ENCODE measurements at regions not wholly inside any gene's neighbourhood (a gene's known extent, or its start where the extent isn't known, plus 50 kb on each side); places are given as distances from the start of the nearest gene placed in this dataset.

DNA sequence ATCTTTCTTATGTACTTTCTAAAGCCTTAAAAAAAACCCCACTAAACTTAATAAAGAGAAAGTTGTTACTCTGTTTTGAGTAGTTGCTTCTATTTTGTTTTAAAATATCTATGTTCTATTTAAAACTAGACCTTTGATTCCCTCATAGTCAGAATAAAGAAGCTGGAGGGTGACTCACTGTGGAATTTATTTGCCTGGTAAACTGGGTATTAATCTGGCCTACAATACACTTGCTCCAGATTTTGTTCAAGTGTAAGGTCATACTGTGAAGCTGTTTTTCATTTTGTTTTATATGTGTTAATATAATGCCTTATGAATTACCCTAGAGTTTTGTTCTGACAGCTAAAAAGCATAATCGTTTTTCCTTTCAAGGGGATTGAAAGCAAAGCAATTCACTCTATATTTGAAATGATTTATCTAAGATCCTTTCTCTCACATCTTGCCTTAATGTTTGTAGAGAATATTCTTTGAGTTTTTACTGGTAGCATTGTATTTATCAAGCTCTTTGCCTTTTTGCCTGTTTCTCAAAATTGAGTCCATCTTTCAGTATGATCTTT lies 277.4 kb upstream of the PITX2 start:
- DNase-seq: no peak

DNA sequence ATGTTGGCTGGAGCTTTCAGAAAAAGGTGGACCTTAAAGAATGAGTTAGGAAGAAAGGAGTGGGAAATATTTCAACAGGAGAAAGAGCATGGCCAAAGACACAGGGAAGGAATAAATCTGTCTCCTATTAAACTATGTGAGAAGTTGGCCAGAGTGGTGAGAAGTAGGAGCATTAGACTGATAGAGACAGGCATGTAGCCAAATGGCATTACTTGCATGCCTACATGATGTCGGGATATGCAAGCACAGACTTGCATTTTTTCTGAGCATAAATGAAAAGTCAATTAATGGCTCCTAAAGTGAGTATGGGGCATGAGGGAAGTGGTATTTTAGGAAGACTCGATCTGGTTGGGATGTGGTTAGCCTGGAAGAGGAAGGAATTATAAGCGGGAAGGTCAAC lies 279.6 kb upstream of the PITX2 start:
- no peak for DNase-seq

DNA sequence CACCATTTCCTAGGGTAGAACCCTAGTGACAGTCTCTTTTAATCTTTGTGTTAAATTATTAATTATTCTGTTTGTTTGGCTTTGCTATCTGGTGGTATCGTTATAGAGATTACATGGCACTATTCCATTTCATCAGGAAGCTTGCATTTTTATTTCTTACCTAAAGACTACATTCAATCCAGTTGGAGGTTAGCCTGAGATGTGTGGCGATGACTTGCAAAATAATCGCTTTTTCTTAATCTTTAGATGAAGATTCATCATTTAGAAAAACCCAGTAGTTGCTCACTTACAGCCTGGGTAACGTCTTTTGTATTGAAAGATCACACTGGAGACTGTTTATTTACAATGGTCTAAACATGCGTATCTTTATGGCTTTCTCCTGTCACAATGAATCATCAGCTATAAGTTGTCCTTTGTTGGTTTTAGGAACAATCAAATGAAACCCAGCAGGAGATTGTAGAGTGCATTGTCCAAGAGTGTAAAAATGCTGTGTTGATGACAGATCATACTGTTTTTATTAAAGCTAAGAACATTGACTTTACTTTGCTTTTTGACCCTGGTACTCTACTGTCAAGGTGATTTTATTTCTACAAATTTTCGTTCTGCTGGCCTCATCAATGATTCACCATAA lies 281.7 kb upstream of the PITX2 start:
- DNase-seq: no peak

DNA sequence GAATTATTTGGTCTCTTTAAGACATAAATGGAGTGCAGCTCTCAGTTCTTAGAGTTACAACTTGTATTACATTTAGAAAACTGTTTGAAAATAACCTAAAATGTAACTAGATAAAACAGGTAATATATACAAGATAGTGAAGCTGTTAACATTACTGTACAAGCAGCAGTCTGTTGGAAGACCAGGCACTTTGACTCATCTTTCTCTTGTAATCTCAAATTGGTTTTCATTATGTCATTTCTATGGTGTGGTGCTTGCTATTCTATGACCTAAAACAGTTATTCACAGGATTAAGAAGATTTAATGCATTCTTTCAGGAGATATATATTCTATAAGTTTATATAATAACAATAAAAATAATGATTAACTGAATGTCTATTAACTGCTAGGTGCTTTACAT lies 282.5 kb upstream of the PITX2 start:
- DNase-seq: no peak

DNA sequence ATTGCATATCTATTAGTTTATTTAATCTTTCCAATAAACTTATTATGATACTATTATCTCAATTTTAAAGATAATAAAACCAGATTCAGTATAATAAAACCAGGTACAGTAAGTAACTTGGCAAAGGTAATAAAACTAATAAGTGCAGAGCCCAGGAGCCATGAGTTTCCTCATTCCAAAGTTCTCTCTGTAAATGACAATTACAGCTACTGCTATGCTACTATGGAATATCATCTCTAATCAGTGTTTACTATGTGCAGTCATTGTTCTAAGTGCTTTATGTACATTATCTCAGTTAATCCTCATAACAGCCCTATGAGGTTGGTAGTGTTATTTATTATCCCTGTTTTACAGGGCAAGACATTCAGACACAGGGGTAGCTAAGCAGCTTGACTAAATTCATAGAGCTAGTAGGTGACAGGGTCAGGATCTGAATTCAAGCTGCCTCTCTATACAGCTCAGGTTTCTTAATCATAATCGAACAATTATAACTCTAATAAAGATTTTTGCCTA lies 285.0 kb upstream of the PITX2 start:
- DNase-seq: no peak

DNA sequence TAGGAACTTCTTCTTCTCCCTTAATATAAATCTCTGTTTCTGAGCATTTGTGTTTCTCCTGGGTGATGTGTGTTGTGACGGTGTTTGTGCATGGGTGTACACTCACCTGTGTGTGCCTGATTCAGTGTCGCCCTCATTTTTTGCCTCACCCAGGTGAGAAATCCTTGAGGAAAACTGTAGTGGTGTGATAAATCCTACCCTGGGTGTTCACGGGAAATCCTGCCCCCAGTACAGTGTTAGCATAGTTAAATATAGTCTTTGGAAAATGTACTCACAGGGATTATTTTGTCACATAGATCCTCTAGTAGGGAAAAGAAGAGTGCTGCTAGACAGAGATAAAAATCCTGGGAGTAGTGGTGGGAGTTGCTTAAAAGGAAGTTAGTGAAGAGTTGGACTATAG lies 291.9 kb upstream of the PITX2 start:
- DNase-seq: no peak

DNA sequence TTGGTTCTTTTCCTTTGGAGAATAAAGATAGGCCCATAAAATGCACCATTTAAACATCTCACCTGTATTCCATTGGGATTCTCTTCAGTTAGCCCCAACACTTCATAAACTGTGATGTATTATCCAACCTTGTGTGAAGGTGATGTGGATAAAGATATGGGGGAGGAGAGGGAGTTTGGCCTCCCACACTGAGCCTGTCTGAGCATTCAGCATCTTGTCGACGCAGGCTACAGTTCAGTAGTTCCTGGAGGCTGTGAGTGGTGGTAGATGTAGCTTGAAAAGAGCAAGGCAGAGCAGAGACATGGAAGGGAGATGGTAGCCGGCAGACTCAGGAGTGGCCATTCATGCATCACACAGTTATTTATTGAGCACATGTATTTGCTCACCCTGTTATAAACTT lies 292.4 kb upstream of the PITX2 start:
- DNase-seq: no peak

DNA sequence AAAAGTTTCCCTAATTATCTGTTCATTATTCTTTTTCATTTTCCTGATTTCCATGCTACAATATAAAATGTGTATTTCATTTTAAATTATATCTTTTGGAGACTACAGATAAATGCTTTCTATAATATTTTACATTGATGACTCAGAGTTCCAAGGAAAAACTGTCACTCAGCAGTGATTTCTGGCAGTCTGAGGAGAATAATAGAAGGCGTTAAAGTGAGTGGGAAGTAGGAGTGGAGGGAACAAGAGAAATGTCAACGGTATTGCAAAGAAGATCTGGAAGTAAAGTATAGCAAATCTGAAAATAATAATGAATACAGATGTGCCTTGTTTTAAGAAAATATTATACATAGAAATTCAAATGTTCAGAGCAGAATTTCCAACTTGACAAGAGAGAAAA lies 293.6 kb upstream of the PITX2 start:
- no peak for DNase-seq

DNA sequence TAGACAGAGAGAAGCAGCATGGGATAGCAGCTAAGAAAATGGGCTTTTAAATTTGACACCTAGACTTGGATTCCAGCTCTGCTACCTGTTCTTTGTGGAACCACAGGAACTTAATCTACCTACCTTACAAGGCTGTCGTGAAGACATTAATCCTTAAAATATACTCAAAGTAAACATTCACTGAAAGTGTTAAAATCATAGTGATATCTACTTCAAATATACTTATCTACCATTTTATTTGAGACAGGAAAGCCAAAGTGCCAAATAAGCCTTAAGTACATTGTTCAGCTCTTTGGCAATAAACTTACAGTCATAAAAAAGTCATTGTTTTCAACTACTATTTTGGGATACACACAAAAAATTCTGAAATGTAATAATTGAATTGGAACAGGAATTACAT lies 295.0 kb upstream of the PITX2 start:
- DNase-seq: no peak

DNA sequence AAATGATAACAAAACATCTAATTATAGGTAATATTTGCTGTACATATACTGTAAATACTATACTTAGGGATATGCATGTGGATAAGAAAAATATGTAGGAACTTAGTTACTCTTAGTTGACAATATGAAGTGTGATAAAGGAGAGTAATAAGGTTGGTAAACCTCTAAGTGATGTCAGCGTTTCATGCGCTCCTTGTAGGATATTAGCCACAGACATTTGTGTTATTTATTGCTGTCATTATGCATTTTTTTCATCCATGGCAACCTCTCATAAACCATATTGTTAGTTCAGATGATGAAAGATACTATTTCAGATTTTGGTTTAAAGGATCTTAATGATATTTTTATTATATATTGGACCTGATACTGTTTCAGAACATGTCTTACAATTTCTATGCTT lies 298.1 kb upstream of the PITX2 start:
- DNase-seq: no peak

DNA sequence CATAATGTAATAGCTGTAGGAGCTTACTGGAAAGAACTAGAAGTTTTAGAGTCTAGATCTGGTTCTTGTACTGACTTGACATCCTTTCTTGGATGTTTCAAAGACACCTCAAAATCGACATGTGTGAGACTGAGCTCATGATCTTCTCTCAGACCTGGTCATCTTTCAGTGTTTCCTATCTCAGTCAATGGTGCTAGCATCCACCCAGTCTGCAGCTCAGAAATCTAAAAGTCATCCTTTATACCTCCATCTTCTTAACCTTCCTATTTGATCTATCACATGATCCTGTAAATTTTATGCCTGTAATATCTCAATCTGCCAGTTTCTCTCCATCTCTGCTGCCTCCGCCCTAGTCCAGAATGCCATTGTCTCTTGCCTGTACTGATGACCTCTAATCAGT lies 301.9 kb upstream of the PITX2 start:
- DNase-seq: no peak

DNA sequence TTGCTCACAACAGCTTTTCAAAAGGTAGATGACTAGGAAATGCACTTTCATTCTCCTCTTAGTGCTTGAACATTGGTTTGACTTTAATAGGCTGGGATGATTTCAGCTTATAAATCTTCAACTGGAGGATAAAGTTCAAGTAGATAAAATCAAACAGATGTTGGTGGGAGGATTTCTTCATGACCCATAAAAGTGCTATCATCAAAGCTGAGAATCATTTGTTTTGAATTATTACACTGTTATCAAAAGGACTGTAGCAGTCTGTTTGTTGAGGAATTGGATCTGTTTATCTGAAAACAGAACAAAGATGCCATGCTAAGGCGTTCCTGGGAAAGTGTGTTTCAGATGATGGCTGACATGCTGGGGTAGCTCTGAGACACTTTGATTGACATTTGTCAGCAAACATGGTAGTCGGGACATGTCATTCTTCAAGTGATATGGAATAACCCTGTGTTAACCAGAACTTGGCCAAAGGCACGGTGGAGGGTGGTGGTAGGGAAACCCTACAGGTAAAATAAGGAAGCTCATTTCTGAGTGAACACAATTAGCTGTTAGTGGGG lies 304.0 kb upstream of the PITX2 start:
- DNase-seq: no peak

DNA sequence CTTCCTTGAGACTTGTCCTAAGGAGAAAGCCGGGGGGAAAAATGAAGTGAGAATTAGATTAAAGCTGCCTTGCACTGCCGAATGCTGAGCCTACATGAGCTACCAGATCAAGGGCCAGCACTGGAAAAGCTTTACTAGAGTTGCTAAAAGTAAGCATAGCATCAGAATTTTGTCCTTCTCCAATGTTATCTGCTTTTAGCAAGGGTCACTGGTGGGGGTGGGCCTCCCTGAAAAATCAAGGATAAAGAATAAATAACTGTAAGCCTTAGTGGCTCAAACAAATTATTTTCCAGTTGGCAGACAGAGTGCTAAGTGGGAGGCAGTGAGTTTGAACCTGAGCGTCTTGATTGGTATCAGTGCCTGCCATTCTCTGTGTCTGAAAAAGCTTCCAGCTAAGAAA lies 310.5 kb upstream of the PITX2 start:
- DNase-seq: no peak

DNA sequence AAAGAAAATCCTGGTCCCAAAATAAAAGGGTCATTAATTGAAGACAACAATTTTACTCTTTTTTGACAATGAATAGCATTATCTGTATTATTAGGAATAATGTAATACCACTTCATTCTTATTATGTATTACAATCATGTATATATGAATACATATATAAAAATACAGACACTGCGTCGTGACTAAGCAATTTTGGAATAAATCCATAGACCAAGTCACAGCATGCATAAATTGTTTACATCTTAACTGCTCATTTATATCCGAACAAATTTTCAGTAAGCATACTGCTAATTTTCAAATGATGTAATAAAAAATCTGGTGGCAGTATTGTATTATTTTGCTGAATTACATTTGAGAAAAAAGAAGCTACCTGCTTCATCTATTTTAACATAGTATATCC lies 321.6 kb upstream of the PITX2 start:
- DNase-seq: no peak

DNA sequence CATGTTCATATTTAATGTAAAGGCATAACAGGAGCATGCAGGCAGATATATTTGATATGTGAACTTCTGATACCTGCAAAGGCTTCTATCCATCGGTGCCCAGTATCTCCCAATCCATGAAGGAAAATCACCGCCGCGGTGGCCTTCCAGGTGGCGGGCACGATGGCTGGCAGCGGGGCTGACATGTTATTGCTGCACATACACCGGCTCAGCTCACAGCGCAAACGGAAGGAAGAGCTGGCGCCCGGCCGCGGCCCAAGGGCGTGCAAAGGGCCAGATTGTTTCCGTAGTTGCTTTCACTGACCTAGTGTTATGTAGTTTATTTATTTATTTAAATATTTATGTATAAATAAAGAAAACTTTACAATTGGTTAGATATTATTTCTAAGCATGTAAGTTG lies 322.7 kb upstream of the PITX2 start:
- DNase-seq: no peak

DNA sequence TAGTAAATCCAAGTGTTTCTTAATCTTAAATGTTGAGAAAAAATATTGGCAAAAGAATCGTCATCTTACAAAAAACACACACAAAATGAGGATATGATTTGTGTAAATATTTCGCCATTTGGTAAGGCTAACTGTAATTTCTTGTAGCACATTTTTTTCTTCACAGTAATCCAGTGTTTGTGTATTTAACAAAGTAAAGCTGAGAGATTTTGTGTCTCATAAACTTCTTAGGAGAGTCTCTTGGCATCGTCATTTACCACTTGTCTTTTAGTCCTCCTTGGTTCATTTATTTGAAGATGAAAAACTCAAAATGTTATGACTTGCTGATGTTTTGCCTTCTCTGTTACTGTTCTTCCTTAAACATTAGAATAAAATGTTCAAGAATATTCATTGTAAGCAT lies 326.7 kb upstream of the PITX2 start:
- DNase-seq: no peak

DNA sequence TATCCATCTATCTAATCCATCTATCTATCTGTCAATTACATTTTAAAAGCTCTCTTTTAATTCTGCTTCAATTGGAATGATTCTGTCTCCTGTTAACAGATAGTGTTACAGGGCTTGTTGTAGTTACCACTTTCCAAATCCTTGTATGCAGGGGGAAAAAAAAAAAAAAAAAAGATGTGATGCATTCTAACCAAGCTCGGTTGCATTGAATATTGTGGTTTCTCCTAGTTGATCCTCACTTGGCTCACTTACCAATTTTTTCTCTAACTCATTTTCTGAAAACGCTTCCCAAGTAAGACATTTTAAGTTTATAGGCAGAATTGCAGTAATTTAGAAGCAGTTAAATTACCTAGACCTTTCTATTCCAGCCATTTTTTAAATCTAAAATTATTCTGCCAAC lies 327.9 kb upstream of the PITX2 start:
- DNase-seq: no peak

DNA sequence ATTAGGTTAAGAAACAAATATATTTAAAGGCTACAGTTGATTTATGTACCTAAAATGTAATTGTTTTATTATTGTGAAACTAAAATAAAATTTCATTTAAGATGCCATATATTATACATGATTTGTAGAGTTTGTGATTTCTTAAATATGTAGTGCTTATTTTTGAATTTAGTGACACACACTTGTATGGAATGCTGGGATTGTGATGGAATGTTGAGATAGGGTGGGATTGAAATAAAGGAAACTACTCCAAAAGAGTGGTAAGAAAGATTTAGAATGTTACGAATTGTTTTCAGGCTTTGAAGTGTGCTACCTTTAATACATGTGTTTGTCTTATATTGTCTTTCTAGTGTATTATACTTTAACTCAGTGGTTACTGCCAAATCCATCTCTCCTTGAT lies 330.3 kb upstream of the PITX2 start:
- DNase-seq: no peak

DNA sequence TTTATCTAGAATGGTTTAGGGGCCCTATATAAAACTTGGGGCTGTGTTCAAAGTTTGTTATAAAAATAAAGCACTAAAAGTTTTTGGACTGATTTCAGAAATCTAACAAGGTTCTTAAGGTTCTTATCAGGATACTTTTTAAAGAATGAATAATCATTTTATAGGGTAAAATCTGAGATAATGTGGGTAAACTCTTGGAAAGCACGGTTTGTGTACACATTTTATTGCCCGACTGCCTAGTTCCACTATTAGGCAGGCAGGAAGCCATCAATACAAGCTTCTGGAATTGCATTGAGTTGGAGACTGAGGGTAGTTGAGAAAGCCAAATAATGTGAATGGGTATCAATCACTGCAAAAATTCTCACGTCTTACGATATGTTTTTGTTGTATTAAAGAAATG lies 331.0 kb upstream of the PITX2 start:
- DNase-seq: no peak

DNA sequence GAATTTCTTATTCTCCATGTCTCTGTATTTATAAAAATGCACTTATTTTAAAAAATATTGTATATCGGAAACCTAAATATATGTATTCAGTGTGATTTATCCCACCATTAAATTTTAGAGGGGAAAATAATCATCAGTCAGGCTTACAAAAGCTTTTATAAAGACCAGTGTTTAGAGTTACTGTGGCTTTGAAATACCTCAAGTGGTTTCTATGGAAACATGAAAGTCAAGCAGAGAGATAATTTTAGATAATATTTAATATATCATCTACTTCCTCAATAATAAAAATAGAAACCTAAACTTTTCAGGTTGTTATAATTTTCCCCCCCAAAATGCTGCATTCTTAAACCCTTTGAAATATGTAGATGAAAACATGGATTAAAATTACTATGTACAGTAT lies 332.9 kb upstream of the PITX2 start:
- DNase-seq: no peak

DNA sequence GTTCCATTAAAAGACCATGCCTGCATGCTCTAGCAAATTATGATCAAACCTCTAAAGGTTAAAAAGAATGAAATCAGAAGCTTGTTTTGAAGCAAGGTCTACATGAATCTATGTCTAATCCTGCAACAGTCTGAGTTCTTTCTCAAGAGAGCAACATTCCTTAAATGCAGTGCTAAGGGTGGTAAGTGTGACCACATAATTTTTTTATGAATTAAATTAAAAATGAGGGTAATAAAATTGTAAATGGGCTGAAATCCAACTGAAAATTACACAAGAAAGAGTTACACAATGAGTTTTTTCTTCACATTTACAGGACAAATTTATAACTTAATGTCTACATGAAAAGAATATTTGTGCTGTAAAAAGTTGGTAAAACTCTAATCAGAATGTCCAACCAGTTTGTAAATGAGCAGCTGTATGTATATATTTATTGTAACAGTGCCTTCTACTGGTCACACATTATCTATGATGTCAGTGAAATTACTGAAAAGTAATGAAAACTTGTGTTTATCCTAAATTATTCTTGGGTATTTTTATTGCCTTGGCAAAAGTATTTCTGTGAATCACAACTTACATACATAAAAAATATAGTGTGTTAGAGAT lies 336.3 kb upstream of the PITX2 start:
- no peak for DNase-seq

DNA sequence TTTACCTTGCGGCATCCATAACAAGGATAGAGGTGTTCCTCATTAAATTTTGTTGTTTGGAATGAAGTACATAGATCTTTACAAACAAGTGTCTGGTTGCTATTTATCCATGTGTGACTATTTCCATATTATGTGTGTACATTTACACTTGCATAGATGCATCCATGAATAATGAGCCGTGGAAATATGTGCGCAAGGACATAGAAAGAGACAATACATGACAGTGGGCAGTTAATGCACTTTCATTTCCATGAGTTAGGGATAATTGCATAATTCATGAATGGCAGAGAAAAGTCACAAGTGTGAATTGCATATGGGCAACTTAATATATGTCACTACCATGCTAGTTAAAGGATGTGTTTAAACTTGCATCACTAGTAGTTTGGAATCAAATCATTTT lies 338.2 kb upstream of the PITX2 start:
- no peak for DNase-seq

DNA sequence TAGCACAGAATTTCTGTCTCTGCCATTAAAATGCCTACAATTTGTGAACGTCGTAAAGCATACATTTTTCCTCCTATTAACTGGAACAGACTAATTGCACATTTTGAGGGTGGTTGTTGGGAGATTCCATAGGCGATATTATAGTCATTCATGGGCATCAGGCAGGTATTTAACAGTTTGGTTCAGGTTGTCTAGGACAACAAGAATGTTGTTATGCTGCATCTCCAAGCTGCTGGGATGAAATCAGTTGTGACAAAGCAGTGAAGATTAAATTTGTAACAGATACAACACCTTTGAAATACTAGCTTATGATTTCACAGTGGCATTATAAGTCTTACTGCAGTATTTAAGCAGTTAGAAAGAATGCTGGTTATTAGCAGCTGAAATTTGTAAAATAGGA lies 339.7 kb upstream of the PITX2 start:
- no peak for DNase-seq

DNA sequence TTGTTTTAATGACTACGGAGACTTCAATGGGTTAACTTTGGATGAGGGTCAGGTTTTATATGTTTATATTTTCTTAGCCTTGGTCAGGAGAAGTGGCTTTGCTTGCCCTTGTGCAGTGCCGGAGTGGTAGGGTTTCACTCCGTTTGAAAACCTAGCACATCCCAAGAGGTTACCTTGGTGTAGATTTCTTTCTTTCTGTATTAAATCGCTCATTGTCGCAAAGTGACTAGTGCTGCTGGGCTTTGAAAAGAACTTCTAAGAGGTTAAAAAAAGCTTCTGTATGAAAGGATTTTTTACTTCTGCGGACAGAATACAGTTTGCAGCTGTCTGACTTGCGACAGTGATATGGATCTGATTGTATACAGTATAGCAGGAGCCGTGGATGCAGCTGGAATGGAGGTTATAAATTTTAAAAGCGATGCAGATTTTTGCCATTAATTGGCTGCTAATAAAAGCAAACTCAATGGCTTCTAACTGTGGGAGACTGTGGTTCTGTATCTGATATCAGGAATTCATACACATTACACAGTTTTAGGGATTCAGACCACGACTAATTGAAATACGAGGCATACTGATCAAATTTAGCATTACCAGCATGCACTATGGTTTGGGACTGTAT lies 340.9 kb upstream of the PITX2 start:
- no peak for DNase-seq

Measured in NCI-H2171 (cell line).